ENCODE measurements at regions not wholly inside any gene's neighbourhood (a gene's known extent, or its start where the extent isn't known, plus 50 kb on each side); places are given as distances from the start of the nearest gene placed in this dataset.

DNA sequence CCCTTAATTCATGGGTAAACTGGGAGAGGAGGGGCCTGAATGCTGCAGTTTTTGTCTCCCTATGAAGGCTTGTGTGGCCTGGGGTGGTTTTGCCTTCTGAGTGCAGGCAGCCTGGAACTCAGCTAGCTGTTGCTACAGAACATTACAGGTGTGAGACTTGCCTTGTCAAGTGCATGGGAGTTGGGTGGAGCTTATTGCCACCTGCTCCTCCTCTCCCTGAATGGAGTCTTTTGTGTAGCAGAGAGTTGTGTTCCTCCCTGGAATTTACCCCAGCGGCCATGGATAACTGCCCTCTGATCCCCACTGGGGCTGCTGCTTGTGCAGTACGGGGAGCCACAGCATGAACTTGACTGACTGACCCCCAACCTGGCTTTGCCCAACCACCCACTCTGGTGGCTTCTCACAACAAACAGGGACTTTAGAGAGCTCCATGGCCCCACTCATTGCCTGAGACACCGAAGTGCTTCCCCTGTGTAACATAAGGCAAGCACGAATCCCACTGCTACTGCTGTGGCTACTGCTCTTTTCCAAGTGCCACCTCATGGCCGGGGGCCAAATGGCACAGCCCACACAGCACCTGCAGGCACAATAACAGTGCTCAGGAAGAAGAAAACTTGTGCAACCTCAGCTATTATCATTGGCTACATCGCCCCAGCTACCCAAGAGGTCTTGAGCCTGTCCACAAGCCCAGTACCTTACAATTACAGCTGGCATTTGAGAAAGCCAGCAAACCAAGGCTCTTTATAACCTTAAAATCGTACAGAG is 942.9 kb downstream of the CDH18 start:
- TF ChIP-seq CTCF (IDR thresholded peaks at IDR 0.05) (no peak), POLR2A (IDR thresholded peaks at IDR 0.05) (no peak), EP300 (IDR thresholded peaks at IDR 0.05) (no peak), POLR2AphosphoS5 (IDR thresholded peaks at IDR 0.05) (no peak)
